NCI-H1092 (cell line): ENCODE measurements at regions not wholly inside any gene's neighbourhood (a gene's known extent, or its start where the extent isn't known, plus 50 kb on each side); places are given as distances from the start of the nearest gene placed in this dataset.

Source experiments
- DNase-seq: peaks from one replicate; lab custom pipeline; 2025; lab: John Stamatoyannopoulos, UW

GRCh38 chr20:58091810-58092209 is 136.6 kb downstream of the ANKRD60 start:
- DNase-seq: no peak

GRCh38 chr20:58090161-58090560 is 138.3 kb downstream of the ANKRD60 start:
- DNase-seq: no peak

GRCh38 chr20:58088625-58089024 is 139.8 kb downstream of the ANKRD60 start:
- DNase-seq: no peak

- no peak for DNase-seq
These were observed 140.3 kb downstream of the ANKRD60 start for GRCh38 chr20:58088105-58088504.

- DNase-seq: no peak
These were observed 140.9 kb downstream of the ANKRD60 start for GRCh38 chr20:58087562-58087858.

GRCh38 chr20:58086763-58087561 is 141.5 kb downstream of the ANKRD60 start:
- peak; percentile 15 for DNase-seq

- DNase-seq: no peak
These were observed 143.5 kb downstream of the ANKRD60 start for GRCh38 chr20:58084966-58085365.

GRCh38 chr20:58084566-58084965 is 143.9 kb downstream of the ANKRD60 start:
- no peak for DNase-seq

GRCh38 chr20:58081846-58082245 is 146.6 kb downstream of the ANKRD60 start:
- no peak for DNase-seq

GRCh38 chr20:58078741-58079522 is 149.5 kb downstream of the ANKRD60 start:
- DNase-seq: no peak

- DNase-seq: no peak
These were observed 151.2 kb downstream of the ANKRD60 start for GRCh38 chr20:58077282-58077681.

- no peak for DNase-seq
These were observed 152.0 kb downstream of the ANKRD60 start for GRCh38 chr20:58076405-58076804.

- no peak for DNase-seq
These were observed 152.7 kb downstream of the ANKRD60 start for GRCh38 chr20:58075586-58076345.

- no peak for DNase-seq
These were observed 154.3 kb downstream of the ANKRD60 start for GRCh38 chr20:58073945-58074856.

- no peak for DNase-seq
These were observed 155.5 kb downstream of the ANKRD60 start for GRCh38 chr20:58072695-58073671.

GRCh38 chr20:58071991-58072390 is 156.5 kb downstream of the ANKRD60 start:
- no peak for DNase-seq

GRCh38 chr20:58071298-58071697 is 157.2 kb downstream of the ANKRD60 start:
- no peak for DNase-seq

- DNase-seq: no peak
These were observed 157.7 kb downstream of the ANKRD60 start for GRCh38 chr20:58070664-58071196.

GRCh38 chr20:58069796-58070663 is 158.4 kb downstream of the ANKRD60 start:
- DNase-seq: no peak
